Omental fat pad (tissue), 3 donors: ENCODE measurements at regions not wholly inside any gene's neighbourhood (a gene's known extent, or its start where the extent isn't known, plus 50 kb on each side); places are given as distances from the start of the nearest gene placed in this dataset.

Experiments used
- ATAC-seq: fragments of 150-250 bp; one replicate; pipeline ENCODE4 v1.9.1; 2016; ENCODE audit warnings: mild to moderate bottlenecking, moderate library complexity; ENCODE audit not compliant: low FRiP score
- DNase-seq: peaks from one replicate; pipeline ENCODE4 v3.0.0-alpha.2; 2019; ENCODE audit warnings: low spot score
- CTCF ChIP-seq, 3 donors: fragments of 450-650 bp; IDR thresholded peaks; one replicate each; pipeline ENCODE4 v1.5.1; 2016 to 2017; ENCODE audit warnings: antibody characterized with exemption in 3 of 3, mild to moderate bottlenecking in 3 of 3, moderate library complexity in 2 of 3

GRCh38 chr6:114862819-114863218 is 520.0 kb upstream of the HS3ST5 start:
- DNase-seq (no peak), ATAC-seq (no peak)
- TF ChIP-seq CTCF (IDR thresholded peaks at IDR 0.05), result no peak

- DNase-seq (no peak), ATAC-seq (no peak)
- TF ChIP-seq CTCF (IDR thresholded peaks at IDR 0.05), result no peak
These were observed 519.2 kb upstream of the HS3ST5 start for GRCh38 chr6:114862064-114862463.

GRCh38 chr6:114844359-114844758 is 501.5 kb upstream of the HS3ST5 start:
- ATAC-seq, result no peak

GRCh38 chr6:114839019-114839418 is 496.2 kb upstream of the HS3ST5 start:
- DNase-seq (no peak), ATAC-seq (no peak)
- no peak for TF ChIP-seq CTCF (IDR thresholded peaks at IDR 0.05)

More at GRCh38 chr6:114844359-114844758, 501.5 kb upstream of the HS3ST5 start:
- DNase-seq, result no peak
- TF ChIP-seq CTCF (IDR thresholded peaks at IDR 0.05), result no peak

GRCh38 chr6:114833211-114833610 is 490.4 kb upstream of the HS3ST5 start:
- no peak for DNase-seq
- ATAC-seq, result no peak
- no peak for TF ChIP-seq CTCF (IDR thresholded peaks at IDR 0.05)

- ATAC-seq, result no peak
- no peak for DNase-seq
- no peak for TF ChIP-seq CTCF (IDR thresholded peaks at IDR 0.05)
These were observed 487.7 kb upstream of the HS3ST5 start for GRCh38 chr6:114830515-114830914.

GRCh38 chr6:114827135-114827534 is 484.3 kb upstream of the HS3ST5 start:
- no peak for TF ChIP-seq CTCF (IDR thresholded peaks at IDR 0.05)
- DNase-seq (no peak), ATAC-seq (no peak)
